GM12878 (cell line): ENCODE measurements at regions not wholly inside any gene's neighbourhood (a gene's known extent, or its start where the extent isn't known, plus 50 kb on each side); places are given as distances from the start of the nearest gene placed in this dataset.

Experiments used
- CHD4 ChIP-seq: fragments of 200-600 bp; sonication (generic); IDR thresholded peaks from 2 replicates; pipeline ENCODE4 v1.6.1; 2016; ENCODE audit warnings: mild to moderate bottlenecking
- SRF ChIP-seq, 2 experiments: IDR thresholded peaks; 2 replicates each; pipeline ENCODE4 v1.6.1; 2011; ENCODE audit warnings: low read depth in 2 of 2, low read length in 2 of 2, mild to moderate bottlenecking in 1 of 2, moderate library complexity in 1 of 2
- TF ChIP-seq, protein P1 (sequence below), 3 experiments: IDR thresholded peaks in 2 of 3; conservative IDR thresholded peaks in 1 of 3; 2 replicates each; pipeline ENCODE4 v1.5.1; 2011; ENCODE audit warnings: low read depth in 3 of 3, low read length in 3 of 3, mild to moderate bottlenecking in 3 of 3, control low read depth in 2 of 3, moderate library complexity in 2 of 3, inconsistent platforms in 1 of 3, mixed read lengths in 1 of 3; ENCODE audit not compliant: control insufficient read depth in 2 of 3, insufficient read depth in 1 of 3; ENCODE audit errors: extremely low read depth in 1 of 3

DNA sequence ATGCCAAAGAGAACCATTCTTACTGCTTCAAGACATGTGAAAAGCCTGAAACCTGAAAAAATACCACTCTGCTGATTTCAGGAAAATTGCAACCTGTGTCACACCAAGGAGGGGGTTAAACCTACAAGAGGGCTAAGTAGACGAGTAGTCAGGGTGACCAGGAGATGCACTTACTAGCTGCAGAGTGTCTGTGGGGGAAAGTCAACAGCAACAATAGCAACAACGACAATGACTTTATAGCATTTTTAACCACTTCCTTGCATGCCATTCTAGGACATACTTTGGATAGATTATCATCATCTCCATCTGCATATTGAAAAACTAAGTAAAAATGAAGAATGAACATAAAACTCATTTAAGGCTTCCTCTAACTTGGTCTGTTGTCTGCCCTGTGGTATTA lies 902.7 kb downstream of the BCL11B start:
- TF ChIP-seq, protein P1, sequence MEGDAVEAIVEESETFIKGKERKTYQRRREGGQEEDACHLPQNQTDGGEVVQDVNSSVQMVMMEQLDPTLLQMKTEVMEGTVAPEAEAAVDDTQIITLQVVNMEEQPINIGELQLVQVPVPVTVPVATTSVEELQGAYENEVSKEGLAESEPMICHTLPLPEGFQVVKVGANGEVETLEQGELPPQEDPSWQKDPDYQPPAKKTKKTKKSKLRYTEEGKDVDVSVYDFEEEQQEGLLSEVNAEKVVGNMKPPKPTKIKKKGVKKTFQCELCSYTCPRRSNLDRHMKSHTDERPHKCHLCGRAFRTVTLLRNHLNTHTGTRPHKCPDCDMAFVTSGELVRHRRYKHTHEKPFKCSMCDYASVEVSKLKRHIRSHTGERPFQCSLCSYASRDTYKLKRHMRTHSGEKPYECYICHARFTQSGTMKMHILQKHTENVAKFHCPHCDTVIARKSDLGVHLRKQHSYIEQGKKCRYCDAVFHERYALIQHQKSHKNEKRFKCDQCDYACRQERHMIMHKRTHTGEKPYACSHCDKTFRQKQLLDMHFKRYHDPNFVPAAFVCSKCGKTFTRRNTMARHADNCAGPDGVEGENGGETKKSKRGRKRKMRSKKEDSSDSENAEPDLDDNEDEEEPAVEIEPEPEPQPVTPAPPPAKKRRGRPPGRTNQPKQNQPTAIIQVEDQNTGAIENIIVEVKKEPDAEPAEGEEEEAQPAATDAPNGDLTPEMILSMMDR (IDR thresholded peaks at IDR 0.05 in 2 of 3, conservative IDR thresholded peaks at IDR 0.05 in 1 of 3; ENCODE audit: control insufficient read depth in 2 of 3, extremely low read depth in 1 of 3, insufficient read depth in 1 of 3, low read depth in 3 of 3, low read length in 3 of 3): no peak
- TF ChIP-seq SRF (IDR thresholded peaks at IDR 0.05; ENCODE audit: low read depth in 2 of 2, low read length in 2 of 2) (no peak), CHD4 (no peak)
